ENCODE measurements at regions not wholly inside any gene's neighbourhood (a gene's known extent, or its start where the extent isn't known, plus 50 kb on each side); places are given as distances from the start of the nearest gene placed in this dataset.

GRCh38 chr12:131525795-131526508 lies 184.9 kb upstream of the SFSWAP start:
- ChIA-PET CTCF (ENCODE audit: partially characterized antibody) (no interaction called here), POLR2A (ENCODE audit: partially characterized antibody) (no interaction called here)
- TF ChIP-seq MAFK (IDR thresholded peaks at IDR 0.05; ENCODE audit: low read depth, low read length) = no peak
- no peak for TF ChIP-seq PHF8 (conservative IDR thresholded peaks at IDR 0.05; ENCODE audit: low read depth, low read length)
- no peak for TF ChIP-seq NANOG (IDR thresholded peaks at IDR 0.05; ENCODE audit: insufficient read depth, low read depth, low read length, poor library complexity, severe bottlenecking)
- TF ChIP-seq RNF2 (IDR thresholded peaks at IDR 0.05; ENCODE audit: borderline replicate concordance, low read depth, low read length, missing control alignments, poor library complexity, severe bottlenecking) = no peak
- no peak for TF ChIP-seq ATF2 (IDR thresholded peaks at IDR 0.05; ENCODE audit: low read length)
- no peak for TF ChIP-seq POU5F1 (IDR thresholded peaks at IDR 0.05; ENCODE audit: low read depth, low read length)
- no peak for TF ChIP-seq SP2 (IDR thresholded peaks at IDR 0.05; ENCODE audit: low read length)
- no peak for TF ChIP-seq SP4 (IDR thresholded peaks at IDR 0.05; ENCODE audit: low read length)
- no peak for TF ChIP-seq SAP30 (IDR thresholded peaks at IDR 0.05; ENCODE audit: insufficient read depth, insufficient replicate concordance, low read length)
- no peak for TF ChIP-seq E2F6 (IDR thresholded peaks at IDR 0.05)

More at GRCh38 chr12:131525795-131526508, 184.9 kb upstream of the SFSWAP start:
- Histone ChIP-seq H3K14ac (ENCODE audit: insufficient read length) (no peak overlapping the region), H3K27ac (ENCODE audit: low read depth, low read length) (no peak overlapping the region), H2AFZ (ENCODE audit: low read length) (no peak overlapping the region), H4K20me1 (replicated peaks in 1 of 2; ENCODE audit: control insufficient read depth in 1 of 2, insufficient read depth in 2 of 2, low read length in 2 of 2) (no peaks in the 10 kb centered on the region), H3K4ac (replicated peaks; ENCODE audit: insufficient read length, low read depth, low read length) (no peak overlapping the region), H3K9ac (replicated peaks in 1 of 4; ENCODE audit: extremely low read depth in 1 of 4, low read depth in 3 of 4, low read length in 3 of 4) (no peak overlapping the region), H3K79me1 (ENCODE audit: low read depth, low read length) (no peaks in the 10 kb centered on the region), H3K23me2 (ENCODE audit: low read depth, low read length) (no peaks in the 10 kb centered on the region), H3K4me1 (replicated peaks in 1 of 4; ENCODE audit: control insufficient read depth in 3 of 4, insufficient read depth in 4 of 4, low read length in 3 of 4) (no peaks in the 10 kb centered on the region), H2AK5ac (ENCODE audit: low read depth, low read length) (no peak overlapping the region), H3K9me3 (ENCODE audit: insufficient read depth in 2 of 2, low read depth in 1 of 2, low read length in 1 of 2) (no peaks in the 10 kb centered on the region; a peak in 1 of 4 replicates), H4K8ac (ENCODE audit: extremely low read depth, insufficient read depth, low read length) (peak overlapping the region; percentile 43; the same call in 1 of the 2 replicates), H3K18ac (ENCODE audit: extremely low read depth, low read length) (no peak overlapping the region), H3K79me2 (ENCODE audit: control insufficient read depth in 1 of 2, insufficient read depth in 2 of 2, low read length in 2 of 2) (no peaks in the 10 kb centered on the region), H4K91ac (replicated peaks; ENCODE audit: insufficient read length, low read length) (no peak overlapping the region), H3K27me3 (replicated peaks in 1 of 4; ENCODE audit: control insufficient read depth in 3 of 4, extremely low read depth in 1 of 4, insufficient read depth in 3 of 4, low read length in 3 of 4) (no peaks in the 10 kb centered on the region), H2BK12ac (ENCODE audit: low read depth, low read length) (no peak overlapping the region), H3K4me2 (ENCODE audit: insufficient read depth in 1 of 2, low read depth in 2 of 2, low read length in 2 of 2) (no peak overlapping the region), H2BK15ac (ENCODE audit: low read length) (no peak overlapping the region), H2BK120ac (replicated peaks; ENCODE audit: low read depth, low read length) (no peak overlapping the region), H2BK20ac (ENCODE audit: low read length) (no peak overlapping the region), H3K56ac (replicated peaks; ENCODE audit: insufficient read length, low read depth, low read length) (no peak overlapping the region), H3K36me3 (ENCODE audit: control insufficient read depth in 2 of 4, insufficient read depth in 4 of 4, low read length in 3 of 4) (no peaks in the 10 kb centered on the region), H3K23ac (ENCODE audit: insufficient read length) (no peak overlapping the region), H2BK5ac (ENCODE audit: low read depth, low read length) (no peak overlapping the region), H3K4me3 (ENCODE audit: extremely low read depth in 1 of 4, insufficient read depth in 2 of 4, low read depth in 3 of 4, low read length in 4 of 4) (no peak overlapping the region), H4K5ac (ENCODE audit: insufficient read length, low read depth, low read length) (no peak overlapping the region)
- no peak for DNase-seq (ENCODE audit: low read depth in 1 of 2, low spot score in 2 of 2)
- FAIRE-seq = no peak
- 91% methylated on average over 23 of the region's 23 CpGs; no CpG with 5 or more reads in 1 of the 2 experiments for WGBS, 2 experiments (ENCODE audit: extremely low coverage in 1 of 2, insufficient coverage in 1 of 2, insufficient read length in 1 of 2, insufficient replicate concordance in 2 of 2, low coverage in 1 of 2, low lambda C conversion rate in 2 of 2, missing lambda C conversion rate in 1 of 2)

Measured in H1 (cell line).